Panc1 (cell line): ENCODE measurements at regions not wholly inside any gene's neighbourhood (a gene's known extent, or its start where the extent isn't known, plus 50 kb on each side); places are given as distances from the start of the nearest gene placed in this dataset.

ENCODE experiments used
- ATAC-seq: fragments of 200-7000 bp; cut with Tn5 transposase; 2 replicates; pipeline ENCODE4 v1.9.1; 2020; ENCODE audit warnings: mild to moderate bottlenecking, moderate library complexity
- BruUV-seq: library from RNA; stranded (reverse); fragments of 400-500 nt; replicated peaks from 2 replicates; lab custom pipeline; 2021; lab: Mats Ljungman, UMichigan
- CTCF ChIA-PET: fragments of 300-600 bp; sonication (Branson Sonifier 250); formaldehyde crosslinking; loops from one replicate; lab custom pipeline; 2022; ENCODE audit warnings: antibody characterized with exemption; lab: Charles Lee
- POLR2A ChIA-PET: fragments of 300-600 bp; sonication (Branson Sonifier 250); formaldehyde crosslinking; loops from one replicate; lab custom pipeline; 2022; ENCODE audit warnings: antibody characterized with exemption; lab: Charles Lee
- DNase-seq: peaks from one replicate; pipeline ENCODE4 v3.0.0-alpha.2; 2010; ENCODE audit warnings: low read depth, low spot score
- H3K27ac ChIP-seq: 2 replicates; pipeline ENCODE4 v1.5.1; 2011; ENCODE audit warnings: mild to moderate bottlenecking, low read length, inconsistent platforms
- H3K27me3 ChIP-seq: fragments of 200-500 bp; sonication (Bioruptor generic); 2 replicates; pipeline ENCODE4 v1.6.0; 2014; ENCODE audit warnings: low read length, inconsistent platforms; ENCODE audit not compliant: control insufficient read depth, insufficient read depth
- H3K36me3 ChIP-seq: fragments of 200-500 bp; sonication (Bioruptor generic); 2 replicates; pipeline ENCODE4 v1.5.1; 2014; ENCODE audit warnings: inconsistent platforms, mild to moderate bottlenecking, low read length, moderate library complexity; ENCODE audit not compliant: control insufficient read depth, insufficient read depth
- H3K4me1 ChIP-seq: 2 replicates; pipeline ENCODE4 v1.5.1; 2011; ENCODE audit warnings: inconsistent platforms, mild to moderate bottlenecking, low read length, moderate library complexity; ENCODE audit not compliant: control insufficient read depth, insufficient read depth
- H3K4me3 ChIP-seq, 2 experiments: 2 replicates each; pipeline ENCODE4 v1.5.1; 2011 to 2012; ENCODE audit warnings: low read depth in 2 of 2, low read length in 2 of 2, mild to moderate bottlenecking in 2 of 2, inconsistent platforms in 1 of 2, moderate library complexity in 1 of 2
- H3K9me3 ChIP-seq: fragments of 200-500 bp; sonication (Bioruptor generic); 2 replicates; pipeline ENCODE4 v1.5.1; 2014; ENCODE audit warnings: low read depth, mild to moderate bottlenecking, inconsistent platforms, low read length, moderate library complexity; ENCODE audit not compliant: control insufficient read depth, insufficient read depth
- CTCF ChIP-seq: fragments of 450-650 bp; IDR thresholded peaks from 2 replicates; pipeline ENCODE4 v1.5.1; 2017; ENCODE audit warnings: mild to moderate bottlenecking
- POLR2AphosphoS5 ChIP-seq: IDR thresholded peaks from 2 replicates; pipeline ENCODE4 v1.6.1; 2012; ENCODE audit warnings: mild to moderate bottlenecking, low read depth, low read length, moderate library complexity
- REST ChIP-seq, 2 experiments: IDR thresholded peaks; 2 replicates each; pipeline ENCODE4 v1.6.1; 2011 to 2012; ENCODE audit warnings: low read depth in 2 of 2, control low read depth in 1 of 2, low read length in 1 of 2, mild to moderate bottlenecking in 1 of 2, moderate library complexity in 1 of 2; ENCODE audit not compliant: insufficient read depth in 1 of 2
- SIN3A ChIP-seq: IDR thresholded peaks from 2 replicates; pipeline ENCODE4 v1.6.1; 2012; ENCODE audit warnings: low read depth, mild to moderate bottlenecking, low read length, moderate library complexity, borderline replicate concordance; ENCODE audit not compliant: insufficient read depth
- TCF7L2 ChIP-seq: IDR thresholded peaks from 2 replicates; pipeline ENCODE4 v1.6.1; 2011; ENCODE audit warnings: mild to moderate bottlenecking, low read depth, low read length, inconsistent platforms
- in situ Hi-C: cut with HindIII; loops from 2 replicates; pipeline ENCODE4 v1.10.0; 2016; ENCODE audit warnings: low sequenced_read_pairs, low pct_unique_long_range_greater_than_20kb
- intact Hi-C: fragments of 100-400 bp; cut with micrococcal nuclease; formaldehyde crosslinking; loops from one replicate; pipeline ENCODE4 v1.10.0; 2022; ENCODE audit not compliant: unreplicated experiment

GRCh38 chr2:222052934-222053367, 245.8 kb downstream of the PAX3 start:
- intact Hi-C loops: no loop called here
- Histone ChIP-seq H3K27ac (no peak overlapping the region), H3K4me3 (no peak overlapping the region), H3K27me3 (peaks cover 2% of the 10 kb centered on the region), H3K4me1 (no peaks in the 10 kb centered on the region), H3K36me3 (no peaks in the 10 kb centered on the region), H3K9me3 (no peaks in the 10 kb centered on the region)
- TF ChIP-seq TCF7L2 (no peak), CTCF (no peak), SIN3A (no peak), REST (IDR thresholded peaks at IDR 0.05; ENCODE audit: insufficient read depth in 1 of 2, low read depth in 2 of 2, low read length in 1 of 2) (no peak), POLR2AphosphoS5 (no peak)
- DNase-seq (no peak), ATAC-seq (no peak)
- ChIA-PET CTCF (no interaction called here), POLR2A (no interaction called here)
- BruUV-seq: no TSS peak
- in situ Hi-C loops: no loop called here

GRCh38 chr2:222050981-222051380, 247.8 kb downstream of the PAX3 start:
- Histone ChIP-seq H3K4me3 (no peak overlapping the region), H3K4me1 (no peaks in the 10 kb centered on the region), H3K27ac (no peak overlapping the region), H3K9me3 (no peaks in the 10 kb centered on the region), H3K36me3 (no peaks in the 10 kb centered on the region), H3K27me3 (peaks cover 2% of the 10 kb centered on the region; the same call in 1 of the 2 replicates)
- DNase-seq (no peak), ATAC-seq (no peak)
- intact Hi-C loops: no loop called here
- in situ Hi-C loops: no loop called here
- POLR2A ChIA-PET: no interaction called here
- CTCF ChIA-PET: no interaction called here
- BruUV-seq: no TSS peak
- no peak for TF ChIP-seq REST (IDR thresholded peaks at IDR 0.05; ENCODE audit: insufficient read depth in 1 of 2, low read depth in 2 of 2, low read length in 1 of 2)
- no peak for TF ChIP-seq TCF7L2
- TF ChIP-seq CTCF: no peak
- TF ChIP-seq POLR2AphosphoS5: no peak
- TF ChIP-seq SIN3A: no peak
